ENCODE measurements at regions not wholly inside any gene's neighbourhood (a gene's known extent, or its start where the extent isn't known, plus 50 kb on each side); places are given as distances from the start of the nearest gene placed in this dataset.
"Not testable (repeated sequence)": the region's sequence is repeated elsewhere in the genome, so short reads cannot be mapped to it uniquely, and the experiment has no call there.

GRCh38 chr2:66177128-66177796 lies 257.7 kb upstream of the MEIS1 start:
- not testable (repeated sequence) for DNase-seq (ENCODE audit: low spot score)

- no peak for DNase-seq (ENCODE audit: low spot score)
These were observed 260.4 kb upstream of the MEIS1 start for GRCh38 chr2:66174491-66174890.

GRCh38 chr2:66173645-66174044 lies 261.3 kb upstream of the MEIS1 start:
- DNase-seq (ENCODE audit: low spot score): no peak

- DNase-seq (ENCODE audit: low spot score): no peak
These were observed 263.4 kb upstream of the MEIS1 start for GRCh38 chr2:66171530-66171929.

- DNase-seq (ENCODE audit: low spot score): no peak
These were observed 264.1 kb upstream of the MEIS1 start for GRCh38 chr2:66170744-66171330.

- no peak for DNase-seq (ENCODE audit: low spot score)
These were observed 265.8 kb upstream of the MEIS1 start for GRCh38 chr2:66169076-66169475.

GRCh38 chr2:66164470-66164869 lies 270.5 kb upstream of the MEIS1 start:
- no peak for DNase-seq (ENCODE audit: low spot score)

GRCh38 chr2:66156171-66156570 lies 278.8 kb upstream of the MEIS1 start:
- no peak for DNase-seq (ENCODE audit: low spot score)

- DNase-seq (ENCODE audit: low spot score): no peak
These were observed 281.0 kb upstream of the MEIS1 start for GRCh38 chr2:66153941-66154340.

- no peak for DNase-seq (ENCODE audit: low spot score)
These were observed 289.4 kb upstream of the MEIS1 start for GRCh38 chr2:66145490-66145889.

GRCh38 chr2:66144324-66144723 lies 290.6 kb upstream of the MEIS1 start:
- DNase-seq (ENCODE audit: low spot score): not testable (repeated sequence)

- no peak for DNase-seq (ENCODE audit: low spot score)
These were observed 297.3 kb upstream of the MEIS1 start for GRCh38 chr2:66137606-66138130.

- no peak for DNase-seq (ENCODE audit: low spot score)
These were observed 300.7 kb upstream of the MEIS1 start for GRCh38 chr2:66134138-66134701.

- DNase-seq (ENCODE audit: low spot score): no peak
These were observed 307.3 kb upstream of the MEIS1 start for GRCh38 chr2:66127656-66128055.

- no peak for DNase-seq (ENCODE audit: low spot score)
These were observed 307.9 kb upstream of the MEIS1 start for GRCh38 chr2:66127061-66127460.

GRCh38 chr2:66125951-66126350 lies 309.0 kb upstream of the MEIS1 start:
- no peak for DNase-seq (ENCODE audit: low spot score)

- DNase-seq (ENCODE audit: low spot score): no peak
These were observed 312.4 kb upstream of the MEIS1 start for GRCh38 chr2:66122516-66122915.

- DNase-seq (ENCODE audit: low spot score): no peak
These were observed 313.0 kb upstream of the MEIS1 start for GRCh38 chr2:66121946-66122345.

- no peak for DNase-seq (ENCODE audit: low spot score)
These were observed 320.8 kb upstream of the MEIS1 start for GRCh38 chr2:66113988-66114625.

- DNase-seq (ENCODE audit: low spot score): no peak
These were observed 323.2 kb upstream of the MEIS1 start for GRCh38 chr2:66111706-66112105.

GRCh38 chr2:66110608-66111007 lies 324.3 kb upstream of the MEIS1 start:
- DNase-seq (ENCODE audit: low spot score): no peak

GRCh38 chr2:66110086-66110485 lies 324.8 kb upstream of the MEIS1 start:
- no peak for DNase-seq (ENCODE audit: low spot score)
